IPS-15b (cell line): ENCODE measurements at regions not wholly inside any gene's neighbourhood (a gene's known extent, or its start where the extent isn't known, plus 50 kb on each side); places are given as distances from the start of the nearest gene placed in this dataset.

Source experiments
- H3K27me3 ChIP-seq: one replicate; pipeline ENCODE4 v1.6.1; 2013; ENCODE audit warnings: low read length; ENCODE audit not compliant: control insufficient read depth, insufficient read depth
- H3K36me3 ChIP-seq: one replicate; pipeline ENCODE4 v1.6.1; 2013; ENCODE audit warnings: low read length; ENCODE audit not compliant: control insufficient read depth, insufficient read depth
- H3K4me1 ChIP-seq: one replicate; pipeline ENCODE4 v1.6.1; 2013; ENCODE audit warnings: mild to moderate bottlenecking, low read length; ENCODE audit not compliant: control insufficient read depth, insufficient read depth
- H3K4me3 ChIP-seq: one replicate; pipeline ENCODE4 v1.5.1; 2013; ENCODE audit warnings: low read depth, low read length
- H3K9ac ChIP-seq: one replicate; pipeline ENCODE4 v1.6.1; 2013; ENCODE audit warnings: low read depth, mild to moderate bottlenecking, low read length
- H3K9me3 ChIP-seq: one replicate; pipeline ENCODE4 v1.6.1; 2013; ENCODE audit warnings: mild to moderate bottlenecking, low read length; ENCODE audit not compliant: control insufficient read depth, insufficient read depth

DNA sequence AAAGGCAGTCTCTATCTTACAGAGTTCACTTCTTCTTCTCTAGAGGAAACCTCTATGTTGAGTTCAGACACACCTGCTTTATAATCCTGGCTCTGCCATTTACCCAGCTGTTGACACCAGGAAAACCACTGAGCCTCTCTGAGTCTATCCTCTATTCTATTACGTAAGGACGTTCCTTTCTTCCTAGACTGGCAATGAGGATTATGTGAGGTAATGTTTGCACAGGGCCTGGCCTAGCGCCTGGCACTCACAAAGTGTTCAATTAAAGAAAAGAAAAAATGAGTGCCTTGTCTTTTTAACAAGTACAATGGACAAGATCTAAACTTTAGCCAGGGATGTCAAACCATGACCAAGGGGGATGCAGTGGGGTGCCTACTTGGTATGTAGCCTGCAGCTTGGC lies 641.9 kb upstream of the TBX3 start:
- H3K9ac ChIP-seq: no peak overlapping the region
- H3K4me1 ChIP-seq: no peaks in the 10 kb centered on the region
- no peaks in the 10 kb centered on the region for H3K9me3 ChIP-seq
- H3K4me3 ChIP-seq: no peak overlapping the region
- H3K27me3 ChIP-seq: no peaks in the 10 kb centered on the region
- H3K36me3 ChIP-seq: no peaks in the 10 kb centered on the region

DNA sequence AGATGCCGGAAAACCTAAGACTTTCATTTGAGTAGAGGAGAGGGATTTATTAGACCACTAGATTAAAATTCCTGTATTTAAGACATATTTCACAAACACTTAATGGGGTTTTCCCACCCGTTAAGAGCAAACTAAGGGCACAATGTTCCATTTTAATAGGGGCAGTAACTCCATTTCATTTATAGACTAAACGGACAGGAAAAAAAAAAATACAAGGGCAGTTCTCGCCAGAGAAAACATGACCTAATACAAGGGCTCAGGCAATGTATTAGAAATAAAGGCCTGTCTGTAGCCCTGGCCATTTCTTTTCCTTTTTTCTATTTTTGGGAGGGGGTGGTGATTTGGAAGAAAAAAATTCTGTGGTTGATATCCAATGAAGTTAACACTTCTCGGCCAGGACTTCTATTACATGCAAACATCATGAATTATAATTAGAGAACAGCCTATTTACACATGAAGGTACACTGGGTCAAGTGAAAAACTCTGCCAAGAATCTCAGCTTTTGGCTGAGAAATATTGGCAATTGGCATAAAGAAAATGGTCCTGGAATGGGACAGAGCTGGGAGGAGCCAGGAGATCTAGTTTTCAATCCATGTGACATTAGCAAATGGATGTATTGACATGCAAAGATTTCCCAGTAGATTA lies 641.1 kb upstream of the TBX3 start:
- Histone ChIP-seq H3K9me3 (no peaks in the 10 kb centered on the region), H3K36me3 (no peaks in the 10 kb centered on the region), H3K4me3 (no peak overlapping the region), H3K9ac (no peak overlapping the region), H3K4me1 (no peaks in the 10 kb centered on the region), H3K27me3 (no peaks in the 10 kb centered on the region)

GRCh38 chr12:115323223-115323905 lies 639.4 kb upstream of the TBX3 start:
- H3K27me3 ChIP-seq: no peaks in the 10 kb centered on the region
- no peak overlapping the region for H3K9ac ChIP-seq
- H3K36me3 ChIP-seq: no peaks in the 10 kb centered on the region
- no peaks in the 10 kb centered on the region for H3K9me3 ChIP-seq
- H3K4me3 ChIP-seq: no peak overlapping the region
- no peaks in the 10 kb centered on the region for H3K4me1 ChIP-seq

DNA sequence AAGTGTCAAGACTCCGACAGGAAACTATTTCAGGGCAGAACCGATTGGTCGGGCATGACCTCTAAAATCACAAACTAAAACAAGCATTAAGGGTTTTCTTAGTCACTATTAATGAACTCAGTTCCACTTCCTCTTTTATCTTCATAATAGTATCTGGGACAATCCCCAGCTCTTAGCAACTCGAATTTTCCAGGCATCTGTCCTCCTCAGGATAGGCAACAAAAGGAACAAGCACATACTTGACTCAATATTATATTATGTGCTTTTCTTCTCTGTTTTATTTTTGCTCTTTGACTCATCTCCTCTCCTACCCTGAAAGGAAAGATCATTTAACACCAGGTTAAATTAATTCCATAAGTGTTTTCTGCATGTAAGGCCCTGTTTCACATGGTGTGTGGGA lies 638.3 kb upstream of the TBX3 start:
- Histone ChIP-seq H3K9ac (no peak overlapping the region), H3K27me3 (no peaks in the 10 kb centered on the region), H3K9me3 (no peaks in the 10 kb centered on the region), H3K4me3 (no peak overlapping the region), H3K36me3 (no peaks in the 10 kb centered on the region), H3K4me1 (no peaks in the 10 kb centered on the region)

GRCh38 chr12:115320967-115321366 lies 637.0 kb upstream of the TBX3 start:
- Histone ChIP-seq H3K9me3 (no peaks in the 10 kb centered on the region), H3K27me3 (no peaks in the 10 kb centered on the region), H3K4me1 (no peaks in the 10 kb centered on the region), H3K36me3 (no peaks in the 10 kb centered on the region), H3K4me3 (no peak overlapping the region), H3K9ac (no peak overlapping the region)

- Histone ChIP-seq H3K9me3 (no peaks in the 10 kb centered on the region), H3K9ac (no peak overlapping the region), H3K4me1 (no peaks in the 10 kb centered on the region), H3K27me3 (no peaks in the 10 kb centered on the region), H3K36me3 (no peaks in the 10 kb centered on the region), H3K4me3 (no peak overlapping the region)
Observed at GRCh38 chr12:115320451-115320850, 636.5 kb upstream of the TBX3 start.

DNA sequence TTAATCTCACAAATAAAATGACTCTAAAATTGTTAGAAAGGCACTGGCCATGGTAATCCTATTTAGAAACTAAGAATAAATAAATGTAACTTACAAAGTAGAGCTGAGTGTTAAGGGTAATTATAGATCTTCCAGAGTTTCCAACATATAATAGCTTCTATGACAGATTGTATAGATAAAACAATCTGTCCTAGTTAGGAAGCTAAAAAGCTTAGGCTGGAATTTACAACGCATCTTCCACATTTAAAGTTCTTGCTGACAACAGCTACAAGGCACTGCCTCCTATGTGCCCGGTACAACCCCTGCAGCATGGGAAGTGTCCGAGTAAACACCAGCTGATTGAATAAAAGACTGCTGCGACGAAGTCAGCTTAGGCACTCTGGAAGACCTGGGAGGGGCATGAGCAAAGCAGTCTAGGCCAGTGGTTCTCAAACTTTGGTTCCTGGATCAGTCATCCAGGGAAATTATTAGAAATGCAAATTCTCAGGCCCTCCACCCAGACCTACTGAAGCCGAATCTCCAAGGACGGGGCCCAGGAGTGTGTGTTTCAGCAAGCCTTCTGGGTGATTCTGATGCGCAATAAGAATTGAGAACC lies 635.6 kb upstream of the TBX3 start:
- Histone ChIP-seq H3K9ac (no peak overlapping the region), H3K36me3 (no peaks in the 10 kb centered on the region), H3K9me3 (no peaks in the 10 kb centered on the region), H3K4me3 (no peak overlapping the region), H3K4me1 (no peaks in the 10 kb centered on the region), H3K27me3 (no peaks in the 10 kb centered on the region)

GRCh38 chr12:115313929-115314328 lies 630.0 kb upstream of the TBX3 start:
- Histone ChIP-seq H3K4me3 (no peak overlapping the region), H3K9ac (no peak overlapping the region), H3K36me3 (no peaks in the 10 kb centered on the region), H3K4me1 (no peaks in the 10 kb centered on the region), H3K27me3 (no peaks in the 10 kb centered on the region), H3K9me3 (no peaks in the 10 kb centered on the region)

- no peak overlapping the region for H3K4me3 ChIP-seq
- H3K4me1 ChIP-seq: no peaks in the 10 kb centered on the region
- no peaks in the 10 kb centered on the region for H3K27me3 ChIP-seq
- H3K36me3 ChIP-seq: no peaks in the 10 kb centered on the region
- H3K9ac ChIP-seq: no peak overlapping the region
- no peaks in the 10 kb centered on the region for H3K9me3 ChIP-seq
Observed at GRCh38 chr12:115312901-115313300, 628.9 kb upstream of the TBX3 start.

GRCh38 chr12:115311875-115312274 lies 627.9 kb upstream of the TBX3 start:
- H3K27me3 ChIP-seq: no peaks in the 10 kb centered on the region
- H3K9me3 ChIP-seq: no peaks in the 10 kb centered on the region
- no peaks in the 10 kb centered on the region for H3K36me3 ChIP-seq
- H3K9ac ChIP-seq: no peak overlapping the region
- no peak overlapping the region for H3K4me3 ChIP-seq
- H3K4me1 ChIP-seq: no peaks in the 10 kb centered on the region

- H3K9ac ChIP-seq: no peak overlapping the region
- H3K36me3 ChIP-seq: no peaks in the 10 kb centered on the region
- H3K9me3 ChIP-seq: no peaks in the 10 kb centered on the region
- H3K4me1 ChIP-seq: no peaks in the 10 kb centered on the region
- no peak overlapping the region for H3K4me3 ChIP-seq
- no peaks in the 10 kb centered on the region for H3K27me3 ChIP-seq
Observed at GRCh38 chr12:115308918-115309317, 624.9 kb upstream of the TBX3 start.

DNA sequence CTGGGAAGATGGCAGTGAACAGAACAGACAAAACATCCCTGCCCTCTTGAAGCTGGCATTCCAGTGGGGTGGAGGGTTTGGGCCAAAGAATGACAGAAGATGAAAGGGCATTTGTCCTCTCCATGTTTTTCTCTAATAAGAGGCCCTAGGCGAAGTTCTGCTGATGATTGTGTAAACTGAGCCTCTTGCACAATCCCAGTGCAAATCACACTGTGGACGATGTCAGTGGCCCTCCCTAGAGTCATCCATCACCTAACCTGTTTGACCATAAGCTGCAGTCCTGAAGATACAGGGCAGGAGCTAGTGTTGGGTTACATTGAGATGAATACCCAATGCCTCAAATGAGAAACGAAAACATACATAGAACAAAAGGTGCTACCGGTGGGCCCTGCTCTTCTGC lies 622.4 kb upstream of the TBX3 start:
- Histone ChIP-seq H3K36me3 (no peaks in the 10 kb centered on the region), H3K9me3 (no peaks in the 10 kb centered on the region)

More for the DNA sequence above, 622.4 kb upstream of the TBX3 start:
- Histone ChIP-seq H3K9ac (no peak overlapping the region), H3K4me1 (no peaks in the 10 kb centered on the region), H3K4me3 (no peak overlapping the region), H3K27me3 (no peaks in the 10 kb centered on the region)
